RCC 7860 (cell line): ENCODE measurements at regions not wholly inside any gene's neighbourhood (a gene's known extent, or its start where the extent isn't known, plus 50 kb on each side); places are given as distances from the start of the nearest gene placed in this dataset.
"Not testable (repeated sequence)": the region's sequence is repeated elsewhere in the genome, so short reads cannot be mapped to it uniquely, and the experiment has no call there.

Source experiments
- DNase-seq: peaks from one replicate; pipeline ENCODE4 v3.0.0-alpha.2; 2015; ENCODE audit warnings: low spot score
- FAIRE-seq: peaks from 2 replicates; lab custom pipeline; 2012; peaks lifted over from hg19 to GRCh38; lab: Jason Lieb, UNC

DNA sequence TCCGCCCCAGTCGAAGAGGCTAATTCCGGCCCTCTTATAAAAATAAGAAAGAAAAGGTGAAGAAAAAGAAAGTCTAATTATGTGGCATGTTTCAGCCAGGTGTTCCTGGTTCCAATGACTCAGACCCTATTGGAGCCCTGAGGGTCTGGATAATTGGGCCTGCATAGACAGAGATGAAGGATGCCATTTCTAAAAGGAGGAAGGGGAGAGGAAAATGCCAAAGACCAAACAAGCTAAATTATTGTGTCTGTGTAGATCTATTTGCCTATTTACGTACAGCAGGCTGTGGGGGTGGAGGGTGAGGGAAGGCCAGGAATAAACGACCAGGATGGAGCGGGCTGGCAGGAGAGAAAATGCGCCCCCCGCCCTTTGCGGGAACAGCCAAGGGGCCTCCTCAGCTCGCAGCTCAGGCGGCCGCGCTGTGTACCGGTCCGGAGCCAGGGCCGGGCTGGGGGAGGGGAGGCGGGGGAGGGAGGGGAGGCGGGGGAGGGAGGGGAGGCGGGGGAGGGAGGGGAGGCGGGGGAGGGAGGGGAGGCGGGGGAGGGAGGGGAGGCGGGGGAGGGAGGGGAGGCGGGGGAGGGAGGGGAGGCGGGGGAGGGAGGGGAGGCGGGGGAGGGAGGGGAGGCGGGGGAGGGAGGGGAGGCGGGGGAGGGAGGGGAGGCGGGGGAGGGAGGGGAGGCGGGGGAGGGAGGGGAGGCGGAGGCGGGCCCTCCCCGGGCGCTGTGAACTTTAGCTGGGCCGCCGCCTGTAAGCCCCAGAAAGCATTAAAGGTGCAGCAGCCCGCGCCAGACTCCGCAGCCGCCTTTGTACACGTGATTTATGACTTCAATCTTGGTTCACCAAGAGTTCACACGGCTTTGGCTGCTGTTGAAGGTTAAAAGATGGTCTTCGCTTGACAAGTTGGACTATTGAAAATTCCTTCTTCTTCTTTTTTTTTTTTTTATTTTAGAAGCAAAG is 113.0 kb upstream of the FOXD4L5 start:
- FAIRE-seq, DNase-seq: not testable (repeated sequence)

DNA sequence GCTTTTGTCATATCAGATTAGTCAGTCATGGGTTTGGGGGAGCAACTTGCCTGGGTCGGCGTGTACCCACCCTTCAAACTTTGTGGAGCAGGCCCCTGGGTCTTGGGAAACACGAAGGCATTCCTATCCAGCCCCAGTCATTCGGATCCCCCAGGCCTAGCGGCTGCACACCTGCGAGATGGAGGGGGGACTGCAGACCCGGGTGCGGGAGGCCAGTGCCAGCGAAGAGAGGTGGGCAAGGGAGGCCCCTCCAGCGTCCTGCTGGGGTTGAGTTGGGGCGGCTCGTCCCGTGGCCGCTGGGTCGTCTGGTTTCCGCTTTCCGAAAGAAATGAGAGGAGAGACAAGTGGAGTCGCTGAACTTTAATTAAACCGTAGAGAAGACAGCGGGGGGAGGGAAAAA is 112.2 kb upstream of the FOXD4L5 start:
- DNase-seq, FAIRE-seq: not testable (repeated sequence)

DNA sequence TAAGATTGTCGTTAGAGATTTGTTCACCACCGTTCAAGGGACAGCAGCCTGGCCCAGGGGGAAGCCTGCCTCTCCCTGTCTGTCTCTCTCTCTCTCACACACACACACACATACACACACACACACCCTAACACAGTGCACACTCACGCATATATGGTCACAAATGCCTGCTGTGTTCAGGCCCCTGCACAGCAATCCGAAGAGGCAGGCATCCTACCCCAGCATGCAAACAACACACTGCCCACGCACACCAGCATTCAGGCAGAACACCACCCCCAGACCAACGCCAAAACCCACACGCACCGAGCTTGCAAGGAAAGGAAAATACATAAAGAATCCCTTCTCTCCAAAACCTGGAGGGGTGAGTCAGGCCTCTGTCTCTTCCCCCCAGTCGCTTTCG is 111.6 kb upstream of the FOXD4L5 start:
- not testable (repeated sequence) for DNase-seq, FAIRE-seq

DNA sequence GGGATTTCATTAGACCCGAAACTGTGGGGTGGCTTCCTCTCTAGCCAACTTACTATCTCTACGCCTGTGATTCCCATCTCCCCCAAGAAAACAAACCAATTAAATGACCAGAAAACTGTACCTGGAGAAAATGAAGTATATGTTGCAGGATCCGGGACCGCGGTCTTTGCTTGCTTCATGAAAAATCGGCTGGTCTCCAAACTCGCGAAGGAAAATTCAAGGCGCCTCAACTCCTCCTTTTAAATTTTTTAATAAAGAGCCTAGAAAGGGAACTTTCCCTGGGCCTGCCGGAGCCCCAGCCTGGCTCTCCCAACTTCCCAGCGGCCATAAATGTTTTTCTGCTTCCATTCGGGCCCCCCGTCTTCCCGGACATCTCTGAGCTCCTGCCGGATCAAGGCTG is 110.8 kb upstream of the FOXD4L5 start:
- FAIRE-seq, DNase-seq: not testable (repeated sequence)

DNA sequence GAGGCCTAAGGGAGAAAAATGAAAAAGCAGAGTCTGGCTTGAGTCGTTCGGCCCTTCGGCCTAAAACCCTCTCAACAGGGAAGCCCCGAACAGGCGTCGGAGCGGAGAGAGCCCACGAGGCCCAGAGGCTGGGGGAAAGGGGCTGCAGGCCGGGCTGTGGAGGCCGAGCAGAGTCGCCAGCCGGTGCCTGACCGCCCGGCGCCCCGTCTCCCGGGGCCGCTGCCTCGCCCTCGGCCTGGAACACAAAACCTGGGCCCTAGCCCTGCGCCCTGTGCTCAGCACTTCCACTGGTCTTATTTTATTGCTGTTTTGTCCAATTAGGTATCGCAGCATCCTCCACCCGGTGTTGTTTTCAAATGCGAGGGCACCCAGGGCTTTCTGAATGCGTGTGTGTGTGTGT is 110.1 kb upstream of the FOXD4L5 start:
- FAIRE-seq, DNase-seq: not testable (repeated sequence)

DNA sequence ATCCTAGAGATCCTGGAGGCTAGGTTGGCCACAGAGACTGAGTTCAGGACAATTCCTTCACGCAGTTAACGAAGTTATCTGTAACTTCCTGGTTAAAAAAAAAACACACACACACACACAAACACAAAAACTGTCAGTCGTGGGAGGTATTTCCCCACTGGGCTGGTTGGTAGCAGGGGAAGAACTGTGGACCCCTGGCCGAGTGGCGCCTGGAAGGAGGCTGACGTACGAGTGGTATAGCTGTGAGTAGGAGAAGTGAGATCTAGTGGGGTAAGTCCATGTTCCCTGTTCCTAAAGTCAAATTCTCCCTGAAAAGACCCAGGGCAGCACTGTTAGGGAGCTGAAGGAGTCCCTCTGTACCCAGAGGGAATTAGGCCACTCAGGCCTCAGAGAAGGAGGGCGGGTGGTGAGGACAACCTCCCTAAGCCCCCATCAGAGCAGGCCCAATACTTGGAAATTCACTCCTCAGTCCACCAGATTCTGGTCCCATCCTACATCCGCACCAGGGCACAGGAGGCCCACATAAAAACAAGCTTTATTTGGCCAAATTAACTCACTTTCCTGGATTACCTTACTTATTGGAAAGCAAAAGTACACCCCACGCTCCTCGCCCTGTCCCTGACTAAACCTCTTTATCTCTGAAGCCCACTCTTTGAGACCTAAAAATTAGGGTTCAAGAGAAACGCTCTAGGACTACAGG is 108.3 kb upstream of the FOXD4L5 start:
- not testable (repeated sequence) for DNase-seq, FAIRE-seq

DNA sequence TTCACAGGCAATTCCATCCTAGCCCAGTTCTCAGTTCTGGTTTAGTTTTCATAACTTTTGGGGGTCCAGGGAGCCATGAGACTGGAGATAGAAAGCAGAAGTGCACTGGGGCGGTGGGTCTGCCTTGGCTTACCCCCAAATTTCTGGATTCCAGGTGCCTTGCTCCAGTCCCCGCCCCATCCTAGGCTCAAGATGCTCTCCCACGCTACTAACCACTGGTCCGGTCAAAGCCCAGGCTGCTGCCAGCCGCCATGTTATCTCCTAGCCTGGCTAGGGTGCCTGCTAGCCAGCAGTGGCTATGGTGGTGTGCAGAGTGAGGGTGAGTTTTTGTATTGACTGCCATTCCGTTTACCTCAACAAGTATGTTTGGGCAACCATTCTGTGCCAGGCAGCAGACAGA is 107.6 kb upstream of the FOXD4L5 start:
- FAIRE-seq, DNase-seq: not testable (repeated sequence)

DNA sequence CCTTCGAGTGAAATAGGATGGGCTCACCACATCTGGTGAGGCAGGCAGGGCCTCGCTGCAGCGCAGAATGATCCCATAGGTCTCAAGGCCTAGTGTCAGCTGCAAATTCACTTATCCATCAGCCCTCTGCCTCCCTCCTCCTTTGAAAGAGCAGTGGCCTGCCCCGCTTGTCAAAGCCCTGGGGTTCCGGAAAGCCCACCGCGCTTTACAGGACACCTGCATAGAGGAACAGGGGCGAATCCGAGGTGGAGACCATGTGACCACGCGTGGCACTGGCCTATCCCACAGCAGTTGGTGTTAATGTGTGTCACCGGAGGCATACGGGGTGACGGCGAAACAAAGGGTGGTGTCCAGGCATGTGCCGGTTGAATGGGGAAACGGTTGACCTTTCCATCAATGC is 104.7 kb upstream of the FOXD4L5 start:
- not testable (repeated sequence) for FAIRE-seq, DNase-seq

DNA sequence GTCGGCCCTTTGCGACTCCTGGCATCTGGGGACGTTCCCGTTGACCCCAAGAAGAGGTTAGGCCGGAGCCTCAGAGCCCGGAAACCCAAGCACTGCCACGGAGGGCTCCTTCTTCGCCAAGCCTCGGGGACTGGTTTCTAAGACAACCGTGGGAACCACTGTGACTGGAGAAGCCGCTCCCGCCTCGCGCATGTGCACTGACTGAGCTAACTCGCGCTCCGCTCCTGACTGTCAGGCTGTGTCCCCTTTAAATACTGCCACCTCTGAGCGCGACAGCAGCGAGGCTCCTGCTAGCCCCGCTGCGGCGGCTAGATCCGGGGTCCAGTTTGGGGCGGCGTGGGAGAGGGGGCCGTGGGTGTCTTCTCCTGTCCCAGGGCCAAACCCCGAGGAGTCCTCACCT is 104.2 kb upstream of the FOXD4L5 start:
- not testable (repeated sequence) for FAIRE-seq, DNase-seq

DNA sequence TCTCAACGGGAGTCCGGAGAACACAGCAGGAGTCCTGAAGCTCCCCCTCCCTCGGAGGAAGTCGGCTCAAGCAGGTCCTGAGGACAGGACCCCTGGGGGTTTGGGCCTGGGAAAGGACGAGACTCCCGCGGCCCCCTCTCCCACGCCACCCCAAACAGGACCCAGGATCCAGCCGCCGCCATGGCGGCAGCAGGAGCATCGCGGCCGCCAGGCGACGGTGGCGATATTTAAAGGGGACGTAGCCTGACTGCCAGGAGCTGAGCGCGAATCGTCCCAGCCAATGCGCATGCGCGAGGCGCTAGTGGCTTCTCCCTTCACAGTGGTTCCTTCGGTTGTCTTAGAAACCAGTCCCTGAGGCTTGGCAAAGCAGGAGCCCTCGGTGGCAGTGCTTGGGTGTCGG is 101.7 kb upstream of the FOXD4L5 start:
- DNase-seq = peak; percentile 18

DNA sequence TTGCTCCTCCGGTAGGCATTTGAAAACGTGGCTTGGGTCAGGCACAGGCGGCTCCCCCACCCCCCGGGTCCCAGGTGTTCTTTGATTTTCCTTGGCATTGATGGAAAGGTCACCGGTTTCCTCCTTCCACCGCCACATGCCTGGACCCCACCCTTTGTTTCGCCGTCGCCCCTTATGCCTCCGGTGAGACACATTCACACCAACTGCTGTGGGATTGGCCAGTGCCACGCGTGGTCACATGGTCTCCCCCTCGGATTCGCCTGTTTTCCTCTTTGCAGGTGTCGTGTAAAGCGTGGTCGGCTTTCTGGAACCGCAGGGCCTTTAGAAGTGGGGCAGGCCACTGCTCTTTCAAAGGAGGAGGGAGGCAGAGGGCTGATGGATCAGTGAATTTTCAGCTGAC is 101.2 kb upstream of the FOXD4L5 start:
- FAIRE-seq, DNase-seq: not testable (repeated sequence)

More for the DNA sequence above, 101.7 kb upstream of the FOXD4L5 start:
- FAIRE-seq = not testable (repeated sequence)

DNA sequence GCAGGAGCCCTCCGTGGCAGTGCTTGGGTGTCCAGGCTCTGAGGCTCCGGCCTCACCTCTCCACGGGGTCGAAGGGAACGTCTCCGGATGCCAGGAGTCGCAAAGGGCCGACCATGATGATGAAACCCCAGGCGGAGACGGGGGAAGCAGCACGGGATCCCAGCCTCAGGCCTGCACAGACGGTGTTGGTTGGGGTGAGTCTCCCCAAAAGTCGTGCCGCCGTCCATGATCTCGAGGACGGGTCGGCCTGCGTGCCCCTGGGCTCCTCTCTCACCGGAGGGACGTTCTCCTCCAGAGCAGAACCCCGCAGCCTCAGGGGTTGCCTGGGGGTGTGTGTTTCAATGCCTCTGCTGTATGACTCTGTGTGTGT is 100.6 kb upstream of the FOXD4L5 start:
- not testable (repeated sequence) for FAIRE-seq, DNase-seq

DNA sequence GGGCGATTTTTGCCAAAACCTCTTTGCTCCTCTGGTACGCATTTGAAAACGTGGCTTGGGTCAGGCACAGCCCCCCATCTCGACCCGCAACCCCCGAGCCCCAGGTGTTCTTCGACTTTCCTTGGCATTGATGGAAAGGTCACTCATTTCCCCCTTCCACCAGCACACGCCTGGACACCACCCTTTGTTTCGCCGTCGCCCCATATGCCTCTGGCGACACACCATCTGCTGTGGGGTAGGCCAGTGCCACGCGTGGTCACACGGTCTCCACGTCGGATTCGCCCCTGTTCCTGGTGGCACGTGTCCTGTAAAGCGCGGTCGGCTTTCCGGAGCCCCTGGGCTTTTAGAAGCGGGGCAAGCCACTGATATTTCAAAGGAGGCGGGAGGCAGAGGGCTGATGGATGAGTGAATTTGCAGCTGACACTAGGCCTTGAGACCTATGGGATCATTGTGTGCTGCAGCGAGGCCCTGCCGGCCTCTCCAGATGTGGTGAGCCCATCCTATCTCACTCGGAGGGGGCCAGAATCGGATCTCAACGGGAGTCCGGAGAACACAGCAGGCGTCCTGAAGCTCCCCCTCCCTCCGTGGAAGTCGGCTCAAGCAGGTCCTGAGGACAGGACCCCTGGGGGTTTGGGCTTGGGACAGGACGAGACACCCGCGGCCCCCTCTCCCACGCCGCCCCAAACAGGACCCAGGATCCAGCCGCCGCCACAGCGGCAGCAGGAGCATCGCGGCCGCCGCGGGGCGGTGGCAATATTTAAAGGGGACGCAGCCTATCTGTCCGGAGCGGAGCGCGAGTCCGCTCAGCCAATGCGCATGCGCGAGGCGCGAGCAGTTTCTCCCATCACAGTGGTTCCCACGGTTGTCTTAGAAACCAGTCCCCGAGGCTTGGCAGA is 100.0 kb upstream of the FOXD4L5 start:
- FAIRE-seq, DNase-seq: not testable (repeated sequence)

DNA sequence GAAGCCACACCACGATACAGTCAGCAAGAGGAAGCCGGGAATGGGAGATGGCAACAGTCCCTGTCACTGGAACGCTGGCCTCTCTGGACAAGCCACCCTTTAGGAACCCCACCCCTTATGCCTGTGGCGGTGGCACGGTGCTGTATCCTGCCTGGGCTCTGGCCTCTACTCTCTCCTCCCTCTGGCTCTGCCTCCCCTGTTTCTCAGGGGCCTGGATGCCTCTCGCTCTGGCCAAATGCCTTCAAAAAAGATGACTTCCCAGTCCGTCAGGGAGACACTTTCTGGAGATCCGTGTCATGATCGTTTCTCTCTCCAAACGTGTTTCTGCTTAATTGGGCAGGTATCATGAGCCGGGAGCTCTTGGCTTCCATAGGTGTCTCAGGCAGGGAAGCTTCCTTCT is 99.1 kb upstream of the FOXD4L5 start:
- DNase-seq, FAIRE-seq: not testable (repeated sequence)

DNA sequence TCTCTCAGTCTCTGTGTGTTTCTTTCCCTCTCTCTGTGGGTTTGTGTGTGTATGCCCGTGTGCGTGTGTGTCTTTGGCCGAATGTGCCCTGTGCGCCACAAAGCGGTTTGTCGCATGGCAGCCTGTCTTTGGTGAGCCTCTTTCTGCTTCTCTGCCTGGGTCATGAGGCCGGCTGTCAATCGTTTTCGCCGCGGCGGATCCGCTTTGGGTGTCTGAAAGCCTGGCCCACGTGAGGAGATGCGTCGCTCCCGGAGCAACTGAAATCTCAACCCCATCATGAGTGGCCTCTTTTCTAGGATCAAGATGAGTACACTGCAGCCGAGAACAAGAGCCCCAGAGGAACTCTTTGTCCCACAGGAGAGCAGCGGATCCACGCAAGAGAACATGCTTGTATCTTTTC is 98.6 kb upstream of the FOXD4L5 start:
- FAIRE-seq, DNase-seq: not testable (repeated sequence)

DNA sequence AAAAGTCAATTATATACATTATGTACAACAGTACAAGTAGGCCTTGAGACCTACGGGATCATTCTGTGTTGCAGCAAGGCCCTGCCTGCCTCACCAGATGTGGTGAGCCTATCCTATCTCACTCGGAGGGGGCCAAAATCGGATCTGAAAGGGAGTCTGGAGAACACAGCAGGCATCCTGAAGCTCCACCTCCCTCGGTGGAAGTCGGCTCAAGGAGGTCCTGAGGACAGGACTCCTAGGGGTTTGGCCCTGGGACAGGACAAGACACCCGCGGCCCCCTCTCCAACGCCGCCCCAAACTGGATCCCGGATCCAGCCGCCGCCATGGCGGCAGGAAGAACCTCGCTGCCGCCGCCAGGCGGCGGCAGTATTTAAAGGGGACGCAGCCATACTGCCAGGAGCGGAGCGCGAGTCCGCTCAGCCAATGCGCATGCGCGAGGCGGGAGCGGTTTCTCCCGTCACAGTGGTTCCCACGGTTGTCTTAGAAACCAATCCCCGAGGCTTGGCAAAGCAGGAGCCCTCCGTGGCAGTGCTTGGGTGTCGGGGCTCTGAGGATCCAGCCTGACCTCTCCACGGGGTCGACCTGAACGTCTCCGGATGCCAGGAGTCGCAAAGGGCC is 97.8 kb upstream of the FOXD4L5 start:
- not testable (repeated sequence) for DNase-seq, FAIRE-seq
